ENCODE measurements at regions not wholly inside any gene's neighbourhood (a gene's known extent, or its start where the extent isn't known, plus 50 kb on each side); places are given as distances from the start of the nearest gene placed in this dataset.

DNA sequence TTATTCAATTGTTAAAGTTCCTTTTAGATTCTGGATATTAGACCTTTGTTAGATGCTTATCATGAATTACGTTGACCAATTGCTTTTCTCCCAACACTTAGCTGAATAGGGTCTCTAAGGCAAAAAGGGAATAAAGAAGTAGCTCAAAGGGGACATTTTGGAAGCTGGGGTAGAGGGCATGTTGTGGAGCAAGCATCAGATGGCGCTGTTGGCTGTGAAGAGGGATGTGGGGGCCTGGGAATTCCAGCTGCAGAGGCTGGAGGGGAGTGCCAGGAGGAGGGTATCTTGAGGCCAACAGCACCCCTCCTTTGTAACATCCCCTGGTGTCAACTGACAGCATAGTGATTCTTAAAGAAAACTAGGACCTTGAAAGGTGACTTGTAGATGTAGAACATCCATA lies 198.2 kb downstream of the ADCYAP1 start:
- H3K27me3 ChIP-seq (ENCODE audit: insufficient read depth, low read depth, severe bottlenecking): no peaks in the 10 kb centered on the region
- H3K27ac ChIP-seq: no peak overlapping the region
- no peak overlapping the region for H3K4me3 ChIP-seq (ENCODE audit: low read depth, low read length)
- TF ChIP-seq, protein P1, sequence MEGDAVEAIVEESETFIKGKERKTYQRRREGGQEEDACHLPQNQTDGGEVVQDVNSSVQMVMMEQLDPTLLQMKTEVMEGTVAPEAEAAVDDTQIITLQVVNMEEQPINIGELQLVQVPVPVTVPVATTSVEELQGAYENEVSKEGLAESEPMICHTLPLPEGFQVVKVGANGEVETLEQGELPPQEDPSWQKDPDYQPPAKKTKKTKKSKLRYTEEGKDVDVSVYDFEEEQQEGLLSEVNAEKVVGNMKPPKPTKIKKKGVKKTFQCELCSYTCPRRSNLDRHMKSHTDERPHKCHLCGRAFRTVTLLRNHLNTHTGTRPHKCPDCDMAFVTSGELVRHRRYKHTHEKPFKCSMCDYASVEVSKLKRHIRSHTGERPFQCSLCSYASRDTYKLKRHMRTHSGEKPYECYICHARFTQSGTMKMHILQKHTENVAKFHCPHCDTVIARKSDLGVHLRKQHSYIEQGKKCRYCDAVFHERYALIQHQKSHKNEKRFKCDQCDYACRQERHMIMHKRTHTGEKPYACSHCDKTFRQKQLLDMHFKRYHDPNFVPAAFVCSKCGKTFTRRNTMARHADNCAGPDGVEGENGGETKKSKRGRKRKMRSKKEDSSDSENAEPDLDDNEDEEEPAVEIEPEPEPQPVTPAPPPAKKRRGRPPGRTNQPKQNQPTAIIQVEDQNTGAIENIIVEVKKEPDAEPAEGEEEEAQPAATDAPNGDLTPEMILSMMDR (IDR thresholded peaks at IDR 0.05; ENCODE audit: low read depth, low read length): peak; percentile 42; the same call in 1 of the 2 replicates
- DNase-seq: no peak
- H3K36me3 ChIP-seq: no peaks in the 10 kb centered on the region
- no peaks in the 10 kb centered on the region for H3K9me3 ChIP-seq (ENCODE audit: severe bottlenecking)

- TF ChIP-seq, protein P1 (IDR thresholded peaks at IDR 0.05; ENCODE audit: low read depth, low read length): no peak
- DNase-seq: no peak
- Histone ChIP-seq H3K27me3 (ENCODE audit: insufficient read depth, low read depth, severe bottlenecking) (no peaks in the 10 kb centered on the region), H3K27ac (no peak overlapping the region), H3K4me3 (ENCODE audit: low read depth, low read length) (no peak overlapping the region), H3K36me3 (no peaks in the 10 kb centered on the region), H3K9me3 (ENCODE audit: severe bottlenecking) (no peaks in the 10 kb centered on the region)
These were observed 198.9 kb downstream of the ADCYAP1 start for GRCh38 chr18:1103537-1103936.

GRCh38 chr18:1104181-1104881 lies 199.7 kb downstream of the ADCYAP1 start:
- DNase-seq: no peak
- TF ChIP-seq, protein P1 (IDR thresholded peaks at IDR 0.05; ENCODE audit: low read depth, low read length): no peak

DNA sequence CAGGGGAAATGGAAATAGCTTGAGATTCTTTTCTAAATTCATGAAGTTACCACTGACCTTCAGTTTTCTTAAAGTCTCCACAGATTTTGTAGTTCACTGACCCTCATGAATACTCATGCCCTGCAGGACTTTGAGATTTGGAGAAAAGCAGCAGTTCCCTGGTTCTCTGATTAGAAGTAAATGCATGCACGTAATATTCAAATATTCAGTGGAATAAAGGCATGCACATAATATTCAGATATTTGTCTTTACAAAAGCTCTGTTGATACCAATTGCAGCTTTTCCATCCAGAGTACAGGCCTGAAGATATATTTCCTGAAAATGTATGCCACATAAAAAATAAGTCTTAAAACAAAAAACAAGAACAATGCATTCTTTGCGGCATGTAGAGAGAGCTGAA lies 219.8 kb downstream of the ADCYAP1 start:
- Histone ChIP-seq H3K4me3 (ENCODE audit: low read depth, low read length) (no peak overlapping the region), H3K27ac (no peak overlapping the region), H3K36me3 (no peaks in the 10 kb centered on the region), H3K27me3 (ENCODE audit: insufficient read depth, low read depth, severe bottlenecking) (no peaks in the 10 kb centered on the region), H3K9me3 (ENCODE audit: severe bottlenecking) (no peaks in the 10 kb centered on the region)
- TF ChIP-seq, protein P1 (IDR thresholded peaks at IDR 0.05; ENCODE audit: low read depth, low read length): no peak
- DNase-seq: no peak

More at GRCh38 chr18:1104181-1104881, 199.7 kb downstream of the ADCYAP1 start:
- Histone ChIP-seq H3K9me3 (ENCODE audit: severe bottlenecking) (no peaks in the 10 kb centered on the region), H3K36me3 (no peaks in the 10 kb centered on the region), H3K27ac (no peak overlapping the region), H3K4me3 (ENCODE audit: low read depth, low read length) (no peak overlapping the region), H3K27me3 (ENCODE audit: insufficient read depth, low read depth, severe bottlenecking) (no peaks in the 10 kb centered on the region)

GRCh38 chr18:1133541-1133940 lies 228.9 kb downstream of the ADCYAP1 start:
- H3K4me3 ChIP-seq (ENCODE audit: low read depth, low read length): no peak overlapping the region
- H3K27me3 ChIP-seq (ENCODE audit: insufficient read depth, low read depth, severe bottlenecking): no peaks in the 10 kb centered on the region
- H3K27ac ChIP-seq: no peak overlapping the region
- no peaks in the 10 kb centered on the region for H3K9me3 ChIP-seq (ENCODE audit: severe bottlenecking)
- H3K36me3 ChIP-seq: no peaks in the 10 kb centered on the region
- DNase-seq: no peak
- TF ChIP-seq, protein P1 (IDR thresholded peaks at IDR 0.05; ENCODE audit: low read depth, low read length): no peak

DNA sequence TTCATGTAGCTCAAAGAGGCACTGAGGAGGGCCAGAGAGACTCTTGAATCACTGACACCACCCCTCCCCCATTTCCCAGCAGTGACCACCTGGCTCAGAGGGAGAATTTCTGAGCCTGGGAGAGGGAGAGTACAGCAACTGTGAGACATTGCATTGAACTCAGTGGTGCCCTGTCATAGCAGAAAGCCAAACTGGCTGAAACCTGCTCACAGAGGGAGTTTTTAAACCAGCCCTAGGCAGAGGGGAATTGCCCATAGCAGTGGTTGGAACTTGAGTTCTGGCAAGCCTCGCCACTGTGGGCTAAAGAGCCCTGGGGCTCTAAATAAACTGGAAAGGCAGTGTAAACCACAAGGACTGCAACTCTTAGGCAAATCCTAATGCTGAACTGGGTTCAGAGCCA lies 243.1 kb downstream of the ADCYAP1 start:
- DNase-seq: no peak
- H3K9me3 ChIP-seq (ENCODE audit: severe bottlenecking): peaks cover 3% of the 10 kb centered on the region
- H3K27me3 ChIP-seq (ENCODE audit: insufficient read depth, low read depth, severe bottlenecking): no peaks in the 10 kb centered on the region
- no peak overlapping the region for H3K27ac ChIP-seq
- TF ChIP-seq, protein P1 (IDR thresholded peaks at IDR 0.05; ENCODE audit: low read depth, low read length): no peak
- no peaks in the 10 kb centered on the region for H3K36me3 ChIP-seq
- no peak overlapping the region for H3K4me3 ChIP-seq (ENCODE audit: low read depth, low read length)
